Retinal pigment epithelial cell (primary cell): ENCODE measurements at regions not wholly inside any gene's neighbourhood (a gene's known extent, or its start where the extent isn't known, plus 50 kb on each side); places are given as distances from the start of the nearest gene placed in this dataset.
A peak's percentile ranks its signal among the peaks of the same experiment; 100 is the strongest.
"Not testable (repeated sequence)": the region's sequence is repeated elsewhere in the genome, so short reads cannot be mapped to it uniquely, and the experiment has no call there.

Experiments
- DNase-seq: peaks from one replicate; pipeline ENCODE4 v3.0.0-alpha.2; 2010; ENCODE audit warnings: low read depth
- H3K4me3 ChIP-seq: 2 replicates; pipeline ENCODE4 v1.5.1; 2011; ENCODE audit warnings: mild to moderate bottlenecking, low read length, control low read depth, moderate library complexity
- CTCF ChIP-seq: conservative IDR thresholded peaks from 2 replicates; pipeline ENCODE4 v1.5.1; 2011; ENCODE audit warnings: low read depth, low read length, control low read depth, inconsistent platforms

- no peak for DNase-seq
- TF ChIP-seq CTCF: no peak
These were observed 1193.4 kb downstream of the DSC3 start for GRCh38 chr18:29849144-29849543.

GRCh38 chr18:29841631-29842030 lies 1200.9 kb downstream of the DSC3 start:
- no peak overlapping the region for H3K4me3 ChIP-seq
- no peak for DNase-seq
- no peak for TF ChIP-seq CTCF

More at GRCh38 chr18:29849144-29849543, 1193.4 kb downstream of the DSC3 start:
- H3K4me3 ChIP-seq: no peak overlapping the region

- H3K4me3 ChIP-seq: no peak overlapping the region
- peak; percentile 34 for DNase-seq
- TF ChIP-seq CTCF: no peak
These were observed 1202.5 kb downstream of the DSC3 start for GRCh38 chr18:29840089-29840488.

GRCh38 chr18:29838961-29839360 lies 1203.6 kb downstream of the DSC3 start:
- not testable (repeated sequence) for H3K4me3 ChIP-seq, DNase-seq

GRCh38 chr18:29838556-29838955 lies 1204.0 kb downstream of the DSC3 start:
- TF ChIP-seq CTCF: no peak
- DNase-seq: no peak
- no peak overlapping the region for H3K4me3 ChIP-seq

DNA sequence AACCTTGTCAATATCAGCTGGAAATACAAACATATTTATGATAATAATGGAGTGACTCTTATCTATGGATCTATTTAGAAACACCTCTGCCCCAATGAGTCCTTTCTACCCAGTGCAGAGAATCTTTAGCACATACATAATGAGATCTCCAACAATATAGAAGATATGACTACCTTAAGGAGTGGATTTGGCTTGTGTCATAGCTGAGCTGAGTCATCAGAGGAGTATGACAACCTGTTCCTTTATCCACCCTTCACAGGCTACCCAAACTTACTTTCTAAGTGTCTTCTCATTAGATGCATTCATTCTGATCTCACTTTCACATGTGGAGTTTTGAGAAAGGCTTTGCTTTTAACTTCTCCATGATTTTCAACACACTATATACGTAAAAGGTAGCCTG lies 1218.9 kb downstream of the DSC3 start:
- DNase-seq: no peak
- TF ChIP-seq CTCF: no peak

DNA sequence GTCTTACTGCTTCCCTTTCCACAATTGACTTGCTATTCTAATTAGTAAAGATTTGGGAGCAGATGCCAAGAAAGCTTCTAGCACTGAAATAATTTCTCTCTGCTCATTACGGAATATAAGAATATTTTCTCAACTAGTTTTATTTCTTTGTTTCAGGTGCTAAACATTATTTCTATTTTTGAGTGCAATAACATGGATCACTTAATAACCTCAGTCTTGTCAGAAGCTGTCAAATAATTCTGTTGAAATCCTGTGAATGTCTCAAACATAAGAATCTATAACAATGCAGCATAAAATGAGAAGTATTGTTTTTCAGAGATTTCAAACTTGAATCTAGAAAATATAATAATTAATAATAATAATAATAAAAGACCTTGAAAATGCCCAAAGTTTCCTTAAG lies 1221.0 kb downstream of the DSC3 start:
- no peak for TF ChIP-seq CTCF
- no peak overlapping the region for H3K4me3 ChIP-seq
- no peak for DNase-seq

More for the DNA sequence above, 1218.9 kb downstream of the DSC3 start:
- no peak overlapping the region for H3K4me3 ChIP-seq

DNA sequence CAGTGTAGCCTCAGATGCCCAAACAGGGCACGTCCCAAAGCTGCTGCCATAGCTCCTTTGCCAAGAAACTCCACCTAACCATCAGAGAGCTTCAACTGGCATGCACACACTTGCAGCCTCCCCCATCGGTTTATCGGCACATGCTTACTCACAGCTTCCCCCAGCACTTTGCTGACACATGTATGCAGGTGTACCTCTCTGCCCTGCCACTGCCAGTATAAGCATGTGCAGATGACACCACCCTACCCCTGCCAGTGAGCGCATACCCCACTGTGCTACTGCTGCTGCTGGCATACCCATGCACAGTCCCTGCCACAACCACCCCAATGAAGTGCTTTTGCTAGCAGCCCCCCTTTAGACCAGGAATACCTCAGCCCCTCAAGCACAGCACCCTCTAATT lies 1231.0 kb downstream of the DSC3 start:
- DNase-seq: no peak
- TF ChIP-seq CTCF: no peak
- no peak overlapping the region for H3K4me3 ChIP-seq
